ENCODE measurements at regions not wholly inside any gene's neighbourhood (a gene's known extent, or its start where the extent isn't known, plus 50 kb on each side); places are given as distances from the start of the nearest gene placed in this dataset.

DNA sequence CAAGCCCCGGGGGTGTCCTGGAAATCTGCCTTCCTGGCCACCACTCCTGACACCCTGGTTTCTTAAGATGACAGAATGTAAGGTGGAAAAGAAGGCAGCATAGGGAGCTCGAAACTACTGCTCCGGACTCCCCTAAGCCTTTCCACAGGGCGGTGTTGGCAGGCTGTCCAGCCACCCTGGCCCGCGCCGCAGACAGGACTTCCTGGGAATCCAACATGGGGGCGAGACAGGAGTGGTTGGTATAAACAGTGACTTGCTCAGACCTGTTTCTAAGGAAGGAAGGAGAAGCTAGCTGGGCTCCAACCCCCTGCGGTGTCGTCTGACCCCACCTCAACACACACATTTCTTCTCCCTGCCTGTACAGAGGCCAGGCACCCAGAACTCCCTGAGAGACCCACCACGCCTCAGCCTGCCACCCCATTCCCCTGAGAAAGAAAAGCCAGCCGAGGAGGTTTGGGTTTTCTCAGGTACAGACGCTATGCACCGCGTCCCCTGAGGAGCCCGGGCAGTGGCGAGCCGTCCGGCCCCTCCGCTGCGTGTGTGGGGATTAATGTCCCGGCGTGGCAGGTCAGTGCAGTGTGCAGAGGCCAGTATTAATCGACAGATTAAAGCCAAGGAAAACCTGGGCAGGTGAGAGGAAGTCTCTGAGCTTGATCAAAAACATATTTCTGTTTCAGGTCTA is 349.6 kb upstream of the MKI67 start:
- 79 to 82% methylated on average over 24 of the region's 24 CpGs for WGBS, 2 donors
- no peaks in the 10 kb centered on the region for H3K4me1 ChIP-seq (ENCODE audit: control insufficient read depth in 2 of 2, insufficient read depth in 2 of 2, low read length in 1 of 2)
- H3K4me3 ChIP-seq (ENCODE audit: low read depth in 1 of 2, low read length in 2 of 2) = no peak overlapping the region
- H3K27ac ChIP-seq (ENCODE audit: low read depth in 2 of 2, low read length in 1 of 2) = no peak overlapping the region
- H3K9me3 ChIP-seq (ENCODE audit: control insufficient read depth in 2 of 2, insufficient read depth in 1 of 2, low read depth in 1 of 2, low read length in 1 of 2) = peaks cover 2 to 11% of the 10 kb centered on the region in 2 donors
- H3K27me3 ChIP-seq (ENCODE audit: control insufficient read depth in 1 of 2, insufficient read depth in 2 of 2, low read length in 2 of 2) = no peaks in the 10 kb centered on the region
- no peaks in the 10 kb centered on the region for H3K36me3 ChIP-seq (ENCODE audit: control insufficient read depth in 2 of 2, insufficient read depth in 2 of 2, low read length in 1 of 2)

GRCh38 chr10:128476368-128476725 is 350.1 kb upstream of the MKI67 start:
- Histone ChIP-seq H3K4me1 (ENCODE audit: control insufficient read depth in 2 of 2, insufficient read depth in 2 of 2, low read length in 1 of 2) (no peaks in the 10 kb centered on the region), H3K27me3 (ENCODE audit: control insufficient read depth in 1 of 2, insufficient read depth in 2 of 2, low read length in 2 of 2) (no peaks in the 10 kb centered on the region), H3K4me3 (ENCODE audit: low read depth in 1 of 2, low read length in 2 of 2) (no peak overlapping the region), H3K36me3 (ENCODE audit: control insufficient read depth in 2 of 2, insufficient read depth in 2 of 2, low read length in 1 of 2) (no peaks in the 10 kb centered on the region), H3K27ac (ENCODE audit: low read depth in 2 of 2, low read length in 1 of 2) (no peak overlapping the region), H3K9me3 (ENCODE audit: control insufficient read depth in 2 of 2, insufficient read depth in 1 of 2, low read depth in 1 of 2, low read length in 1 of 2) (peaks cover 2 to 8% of the 10 kb centered on the region in 2 donors)
- WGBS, 2 donors = 83 to 86% methylated on average over 7 of the region's 7 CpGs

DNA sequence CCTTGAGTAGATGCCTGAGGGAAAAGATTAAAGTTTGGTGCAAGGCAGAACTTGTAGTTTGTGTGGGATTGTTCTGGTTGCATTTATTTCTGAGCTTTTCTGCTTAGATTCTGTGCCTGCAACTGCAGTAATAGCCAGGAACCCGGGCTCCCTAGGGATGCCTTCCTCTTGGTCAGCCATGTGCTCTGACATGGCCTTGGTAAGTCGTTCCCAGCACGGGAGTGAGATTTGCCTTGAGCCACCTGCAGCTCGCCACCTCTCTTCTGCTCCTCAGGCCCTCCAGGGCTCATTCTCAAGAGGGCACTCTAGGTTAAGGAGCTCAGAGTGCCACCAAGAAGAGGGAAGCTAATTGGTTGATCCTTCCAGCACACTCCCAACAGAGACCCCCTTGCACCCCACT is 350.6 kb upstream of the MKI67 start:
- H3K27me3 ChIP-seq (ENCODE audit: control insufficient read depth in 1 of 2, insufficient read depth in 2 of 2, low read length in 2 of 2) = no peaks in the 10 kb centered on the region
- H3K4me3 ChIP-seq (ENCODE audit: low read depth in 1 of 2, low read length in 2 of 2) = no peak overlapping the region
- H3K27ac ChIP-seq (ENCODE audit: low read depth in 2 of 2, low read length in 1 of 2) = no peak overlapping the region
- H3K4me1 ChIP-seq (ENCODE audit: control insufficient read depth in 2 of 2, insufficient read depth in 2 of 2, low read length in 1 of 2) = no peaks in the 10 kb centered on the region
- no peaks in the 10 kb centered on the region for H3K36me3 ChIP-seq (ENCODE audit: control insufficient read depth in 2 of 2, insufficient read depth in 2 of 2, low read length in 1 of 2)
- peaks cover 3 to 6% of the 10 kb centered on the region in 2 donors for H3K9me3 ChIP-seq (ENCODE audit: control insufficient read depth in 2 of 2, insufficient read depth in 1 of 2, low read depth in 1 of 2, low read length in 1 of 2)
- WGBS, 2 donors = 46 to 57% methylated on average over 4 of the region's 4 CpGs

- Histone ChIP-seq H3K4me3 (ENCODE audit: low read depth in 1 of 2, low read length in 2 of 2) (no peak overlapping the region), H3K9me3 (ENCODE audit: control insufficient read depth in 2 of 2, insufficient read depth in 1 of 2, low read depth in 1 of 2, low read length in 1 of 2) (peaks cover 6% of the 10 kb centered on the region in 2 donors), H3K27ac (ENCODE audit: low read depth in 2 of 2, low read length in 1 of 2) (no peak overlapping the region), H3K4me1 (ENCODE audit: control insufficient read depth in 2 of 2, insufficient read depth in 2 of 2, low read length in 1 of 2) (no peaks in the 10 kb centered on the region), H3K27me3 (ENCODE audit: control insufficient read depth in 1 of 2, insufficient read depth in 2 of 2, low read length in 2 of 2) (no peaks in the 10 kb centered on the region), H3K36me3 (ENCODE audit: control insufficient read depth in 2 of 2, insufficient read depth in 2 of 2, low read length in 1 of 2) (no peaks in the 10 kb centered on the region)
- WGBS, 2 donors = 72% methylated on average over 9 of the region's 9 CpGs
Measured at GRCh38 chr10:128480601-128481000, 354.4 kb upstream of the MKI67 start.

GRCh38 chr10:128481152-128481840 is 355.1 kb upstream of the MKI67 start:
- Histone ChIP-seq H3K4me3 (ENCODE audit: low read depth in 1 of 2, low read length in 2 of 2) (no peak overlapping the region), H3K36me3 (ENCODE audit: control insufficient read depth in 2 of 2, insufficient read depth in 2 of 2, low read length in 1 of 2) (no peaks in the 10 kb centered on the region), H3K27me3 (ENCODE audit: control insufficient read depth in 1 of 2, insufficient read depth in 2 of 2, low read length in 2 of 2) (no peaks in the 10 kb centered on the region), H3K9me3 (ENCODE audit: control insufficient read depth in 2 of 2, insufficient read depth in 1 of 2, low read depth in 1 of 2, low read length in 1 of 2) (peaks cover 6% of the 10 kb centered on the region in 2 donors), H3K4me1 (ENCODE audit: control insufficient read depth in 2 of 2, insufficient read depth in 2 of 2, low read length in 1 of 2) (no peaks in the 10 kb centered on the region), H3K27ac (ENCODE audit: low read depth in 2 of 2, low read length in 1 of 2) (no peak overlapping the region)
- WGBS, 2 donors = 67 to 68% methylated on average over 21 of the region's 21 CpGs

DNA sequence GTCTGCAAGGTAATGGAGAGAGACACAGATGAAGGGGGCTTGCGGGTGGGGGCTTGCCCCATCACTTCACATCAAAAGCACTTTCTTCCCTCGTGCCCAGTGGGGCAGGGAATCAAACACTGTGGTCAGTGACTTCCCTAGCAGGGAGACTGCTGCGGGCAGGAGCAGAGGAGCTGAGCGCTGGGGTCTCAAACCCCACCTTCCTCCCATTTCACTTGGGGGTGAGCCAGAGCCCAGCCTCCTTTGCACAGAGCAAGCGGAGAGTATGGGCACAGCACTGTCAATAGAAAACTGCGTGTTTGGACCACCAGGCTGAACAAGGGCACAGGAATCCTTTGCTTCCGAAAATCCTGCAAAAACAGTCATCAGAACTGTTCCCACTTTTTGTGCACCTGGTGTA is 355.8 kb upstream of the MKI67 start:
- Histone ChIP-seq H3K4me3 (ENCODE audit: low read depth in 1 of 2, low read length in 2 of 2) (no peak overlapping the region), H3K4me1 (ENCODE audit: control insufficient read depth in 2 of 2, insufficient read depth in 2 of 2, low read length in 1 of 2) (no peaks in the 10 kb centered on the region), H3K27me3 (ENCODE audit: control insufficient read depth in 1 of 2, insufficient read depth in 2 of 2, low read length in 2 of 2) (no peaks in the 10 kb centered on the region), H3K36me3 (ENCODE audit: control insufficient read depth in 2 of 2, insufficient read depth in 2 of 2, low read length in 1 of 2) (no peaks in the 10 kb centered on the region), H3K27ac (ENCODE audit: low read depth in 2 of 2, low read length in 1 of 2) (no peak overlapping the region), H3K9me3 (ENCODE audit: control insufficient read depth in 2 of 2, insufficient read depth in 1 of 2, low read depth in 1 of 2, low read length in 1 of 2) (peaks cover 6% of the 10 kb centered on the region in 2 donors)
- WGBS, 2 donors = 76 to 77% methylated on average over 7 of the region's 7 CpGs

DNA sequence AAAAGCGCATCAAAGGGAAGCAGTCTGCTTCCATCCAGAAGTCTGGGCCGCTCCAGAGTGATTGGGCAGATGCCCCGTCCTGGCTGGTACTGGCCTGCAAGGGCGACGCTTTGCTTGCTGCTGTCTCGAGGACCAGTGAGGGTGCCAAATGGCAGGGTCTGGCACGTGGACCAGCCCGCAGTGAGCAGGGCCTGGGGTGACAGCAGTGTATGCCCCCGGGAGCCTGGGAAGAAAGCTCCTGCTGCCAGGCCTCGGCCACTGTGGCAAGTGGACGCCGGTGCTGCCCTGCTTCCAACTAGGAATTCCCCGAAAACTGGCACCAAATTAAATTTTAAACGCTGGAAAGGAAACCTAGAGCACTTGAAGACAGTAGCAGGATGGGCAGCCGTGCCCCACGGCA is 357.0 kb upstream of the MKI67 start:
- WGBS, 2 donors = 87 to 89% methylated on average over 16 of the region's 16 CpGs

DNA sequence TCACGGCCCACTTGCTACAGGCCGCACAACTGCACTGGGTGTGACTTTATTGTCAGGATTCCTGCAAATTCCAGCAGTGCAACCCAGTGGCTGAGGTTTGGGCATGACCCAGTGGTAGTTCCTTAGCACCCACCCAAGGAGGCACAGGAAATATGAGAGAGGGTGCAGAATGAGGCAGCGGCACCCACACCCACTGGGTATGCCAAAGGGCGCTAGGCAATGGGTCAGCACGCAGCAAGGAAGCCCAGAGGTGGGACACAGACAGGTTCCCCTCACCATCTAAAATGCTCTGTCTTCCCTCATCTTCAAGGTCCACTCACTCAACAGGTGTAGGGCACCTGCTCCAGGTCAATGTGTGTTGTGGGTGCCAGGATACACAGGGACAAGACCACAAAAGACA is 357.8 kb upstream of the MKI67 start:
- no peaks in the 10 kb centered on the region for H3K27me3 ChIP-seq (ENCODE audit: control insufficient read depth in 1 of 2, insufficient read depth in 2 of 2, low read length in 2 of 2)
- H3K4me1 ChIP-seq (ENCODE audit: control insufficient read depth in 2 of 2, insufficient read depth in 2 of 2, low read length in 1 of 2) = no peaks in the 10 kb centered on the region
- H3K4me3 ChIP-seq (ENCODE audit: low read depth in 1 of 2, low read length in 2 of 2) = no peak overlapping the region
- peaks cover 4 to 6% of the 10 kb centered on the region in 2 donors for H3K9me3 ChIP-seq (ENCODE audit: control insufficient read depth in 2 of 2, insufficient read depth in 1 of 2, low read depth in 1 of 2, low read length in 1 of 2)
- WGBS, 2 donors = 92 to 96% methylated on average over 5 of the region's 5 CpGs
- no peaks in the 10 kb centered on the region for H3K36me3 ChIP-seq (ENCODE audit: control insufficient read depth in 2 of 2, insufficient read depth in 2 of 2, low read length in 1 of 2)
- no peak overlapping the region for H3K27ac ChIP-seq (ENCODE audit: low read depth in 2 of 2, low read length in 1 of 2)

More for the DNA sequence above, 357.0 kb upstream of the MKI67 start:
- Histone ChIP-seq H3K27me3 (ENCODE audit: control insufficient read depth in 1 of 2, insufficient read depth in 2 of 2, low read length in 2 of 2) (no peaks in the 10 kb centered on the region), H3K36me3 (ENCODE audit: control insufficient read depth in 2 of 2, insufficient read depth in 2 of 2, low read length in 1 of 2) (no peaks in the 10 kb centered on the region), H3K27ac (ENCODE audit: low read depth in 2 of 2, low read length in 1 of 2) (no peak overlapping the region), H3K4me3 (ENCODE audit: low read depth in 1 of 2, low read length in 2 of 2) (no peak overlapping the region), H3K9me3 (ENCODE audit: control insufficient read depth in 2 of 2, insufficient read depth in 1 of 2, low read depth in 1 of 2, low read length in 1 of 2) (peaks cover 6% of the 10 kb centered on the region in 2 donors), H3K4me1 (ENCODE audit: control insufficient read depth in 2 of 2, insufficient read depth in 2 of 2, low read length in 1 of 2) (no peaks in the 10 kb centered on the region)

- no peak overlapping the region for H3K27ac ChIP-seq (ENCODE audit: low read depth in 2 of 2, low read length in 1 of 2)
- no peak overlapping the region for H3K4me3 ChIP-seq (ENCODE audit: low read depth in 1 of 2, low read length in 2 of 2)
- H3K9me3 ChIP-seq (ENCODE audit: control insufficient read depth in 2 of 2, insufficient read depth in 1 of 2, low read depth in 1 of 2, low read length in 1 of 2) = peaks cover 6 to 9% of the 10 kb centered on the region in 2 donors
- no peaks in the 10 kb centered on the region for H3K4me1 ChIP-seq (ENCODE audit: control insufficient read depth in 2 of 2, insufficient read depth in 2 of 2, low read length in 1 of 2)
- WGBS, 2 donors = 72 to 75% methylated on average over 7 of the region's 7 CpGs
- no peaks in the 10 kb centered on the region for H3K36me3 ChIP-seq (ENCODE audit: control insufficient read depth in 2 of 2, insufficient read depth in 2 of 2, low read length in 1 of 2)
- no peaks in the 10 kb centered on the region for H3K27me3 ChIP-seq (ENCODE audit: control insufficient read depth in 1 of 2, insufficient read depth in 2 of 2, low read length in 2 of 2)
Measured at GRCh38 chr10:128485701-128486235, 359.5 kb upstream of the MKI67 start.

GRCh38 chr10:128487517-128487916 is 361.3 kb upstream of the MKI67 start:
- no peaks in the 10 kb centered on the region for H3K36me3 ChIP-seq (ENCODE audit: control insufficient read depth in 2 of 2, insufficient read depth in 2 of 2, low read length in 1 of 2)
- H3K4me1 ChIP-seq (ENCODE audit: control insufficient read depth in 2 of 2, insufficient read depth in 2 of 2, low read length in 1 of 2) = no peaks in the 10 kb centered on the region
- WGBS, 2 donors = 84 to 87% methylated on average over 16 of the region's 16 CpGs

More at GRCh38 chr10:128487517-128487916, 361.3 kb upstream of the MKI67 start:
- Histone ChIP-seq H3K9me3 (ENCODE audit: control insufficient read depth in 2 of 2, insufficient read depth in 1 of 2, low read depth in 1 of 2, low read length in 1 of 2) (peaks cover 6 to 9% of the 10 kb centered on the region in 2 donors), H3K27me3 (ENCODE audit: control insufficient read depth in 1 of 2, insufficient read depth in 2 of 2, low read length in 2 of 2) (no peaks in the 10 kb centered on the region), H3K27ac (ENCODE audit: low read depth in 2 of 2, low read length in 1 of 2) (no peak overlapping the region), H3K4me3 (ENCODE audit: low read depth in 1 of 2, low read length in 2 of 2) (no peak overlapping the region)
